OCI-M2 (cell line): ENCODE measurements at regions not wholly inside any gene's neighbourhood (a gene's known extent, or its start where the extent isn't known, plus 50 kb on each side); places are given as distances from the start of the nearest gene placed in this dataset.

Experiments used
- DNase-seq: peaks from one replicate; lab custom pipeline; 2025; ENCODE audit not compliant: unreplicated experiment; lab: John Stamatoyannopoulos, UW

DNA sequence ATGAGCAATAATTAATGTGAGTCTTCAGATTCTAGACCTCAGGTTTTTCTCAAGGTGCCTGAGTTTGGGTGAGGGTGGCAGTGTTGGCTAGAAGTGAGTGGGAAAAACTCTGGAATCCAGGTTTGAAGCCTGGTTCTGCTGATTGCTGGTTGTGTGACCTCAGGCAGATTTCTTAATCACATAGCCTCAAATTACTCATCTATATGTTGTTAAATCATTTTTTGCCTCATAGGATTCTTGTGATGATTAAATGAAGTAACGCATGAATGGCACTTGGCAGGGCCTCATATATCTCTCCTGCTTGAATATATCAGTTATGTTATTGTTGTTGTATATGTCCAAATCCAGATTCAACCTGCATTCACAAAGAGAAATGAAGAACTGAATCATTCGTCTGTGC is 60.5 kb downstream of the NR2F2 start:
- no peak for DNase-seq

DNA sequence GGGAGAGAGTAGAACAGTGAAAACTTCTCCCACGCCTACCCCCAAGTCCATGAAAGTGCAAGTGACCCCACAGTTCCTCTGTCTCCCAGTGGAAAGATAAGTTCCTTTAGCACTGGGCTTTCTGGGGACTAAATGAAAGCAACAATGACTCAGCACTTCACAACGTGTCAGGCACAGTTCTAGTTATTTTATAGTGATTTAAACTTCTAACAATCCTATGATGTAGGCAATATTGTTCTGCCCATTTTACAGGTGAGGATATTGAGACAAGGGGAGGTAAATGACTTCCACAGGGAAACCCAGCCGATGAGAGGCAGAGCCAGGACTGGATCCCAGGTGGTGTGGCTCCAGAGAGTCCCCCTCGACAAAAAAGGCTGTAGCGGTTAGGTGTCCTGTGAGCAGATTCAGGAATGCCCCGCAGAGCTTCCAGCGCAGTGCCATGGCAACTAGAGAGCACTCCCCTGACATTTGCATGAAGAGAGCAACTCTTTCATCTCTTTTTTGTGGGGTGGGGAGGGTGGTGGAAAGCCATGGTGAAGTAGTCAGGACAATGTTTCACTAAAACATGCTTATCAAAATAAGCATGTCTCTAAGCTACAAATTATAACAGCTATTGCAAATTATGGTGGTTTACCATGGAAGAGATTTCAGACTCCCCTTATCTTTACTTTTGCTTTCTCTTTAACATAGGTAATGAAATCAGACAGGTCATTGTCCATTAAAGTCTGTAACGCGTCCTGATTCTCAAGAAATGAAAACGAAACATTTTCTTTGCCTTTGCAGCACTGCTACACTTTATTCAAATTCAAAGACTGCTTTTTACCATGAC is 62.1 kb downstream of the NR2F2 start:
- DNase-seq = no peak

DNA sequence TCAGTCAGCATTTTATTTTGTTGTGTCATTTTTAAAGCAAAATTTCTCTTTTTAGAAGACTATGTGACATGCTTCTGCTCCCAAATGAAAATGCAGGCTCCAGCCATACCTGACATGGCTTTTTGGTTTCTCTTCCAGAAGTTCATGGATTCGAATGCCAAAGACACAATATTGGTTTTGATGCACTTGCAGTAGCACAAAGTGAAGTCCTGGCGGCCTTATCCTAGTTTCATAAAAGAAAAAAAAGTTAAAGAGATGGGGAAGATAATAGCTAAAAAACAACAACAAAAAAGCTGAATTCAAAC is 62.7 kb downstream of the NR2F2 start:
- no peak for DNase-seq

DNA sequence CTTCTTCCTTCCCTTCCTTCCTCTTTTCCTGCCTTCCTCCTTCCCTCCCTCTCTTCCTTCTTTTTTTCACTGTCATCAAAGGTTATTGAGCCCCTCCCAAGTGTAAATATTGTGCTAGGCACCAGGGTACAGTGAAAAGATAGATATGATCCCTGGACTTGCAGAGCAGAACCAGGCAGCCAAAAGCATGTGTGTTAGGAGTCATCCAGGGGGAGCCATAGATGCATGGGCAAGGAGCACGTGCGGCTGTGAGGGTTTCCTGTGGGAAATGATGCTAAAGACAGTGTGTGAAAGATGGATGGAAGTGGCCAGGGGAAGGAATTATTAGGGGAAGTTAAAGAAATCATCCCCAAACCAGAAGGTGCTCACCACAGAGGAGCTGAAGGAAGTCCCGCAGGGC is 65.2 kb downstream of the NR2F2 start:
- DNase-seq = no peak

DNA sequence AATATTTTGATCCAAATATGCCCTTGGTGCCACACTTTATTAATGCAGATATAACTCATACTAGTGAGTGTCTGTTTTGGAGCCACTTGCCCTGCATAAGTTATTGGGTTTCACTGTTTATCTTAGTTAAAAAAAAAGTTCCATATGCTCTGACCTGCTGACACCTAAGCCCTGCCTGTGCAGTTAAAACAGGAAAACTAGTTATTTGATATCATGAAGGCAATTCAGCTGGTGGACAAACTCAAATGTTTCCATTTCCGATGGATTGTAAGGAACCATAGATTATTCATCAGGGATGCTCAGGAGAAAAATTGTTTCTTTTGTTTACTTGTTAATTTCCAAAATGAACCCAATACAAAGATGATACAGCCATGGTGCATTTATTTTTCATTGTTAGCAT is 68.3 kb downstream of the NR2F2 start:
- no peak for DNase-seq

DNA sequence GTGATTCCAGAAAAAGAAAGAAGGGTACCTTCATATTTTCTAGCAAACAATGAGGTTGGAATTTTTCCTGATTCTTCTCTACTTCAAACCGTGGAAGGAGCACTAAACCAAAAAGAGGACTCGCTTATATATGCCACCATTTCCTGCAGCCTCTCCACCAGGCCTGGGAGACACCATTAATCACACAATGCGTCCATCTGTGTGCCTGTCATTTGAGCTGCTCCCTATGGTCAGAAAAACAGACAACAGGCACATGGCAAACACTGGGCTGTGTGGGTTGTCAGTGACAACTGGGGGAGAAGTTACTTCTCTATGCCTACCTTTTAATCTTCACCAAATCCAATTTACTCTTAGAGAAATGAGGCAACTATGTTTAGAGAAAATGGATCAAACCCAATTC is 71.9 kb downstream of the NR2F2 start:
- no peak for DNase-seq

DNA sequence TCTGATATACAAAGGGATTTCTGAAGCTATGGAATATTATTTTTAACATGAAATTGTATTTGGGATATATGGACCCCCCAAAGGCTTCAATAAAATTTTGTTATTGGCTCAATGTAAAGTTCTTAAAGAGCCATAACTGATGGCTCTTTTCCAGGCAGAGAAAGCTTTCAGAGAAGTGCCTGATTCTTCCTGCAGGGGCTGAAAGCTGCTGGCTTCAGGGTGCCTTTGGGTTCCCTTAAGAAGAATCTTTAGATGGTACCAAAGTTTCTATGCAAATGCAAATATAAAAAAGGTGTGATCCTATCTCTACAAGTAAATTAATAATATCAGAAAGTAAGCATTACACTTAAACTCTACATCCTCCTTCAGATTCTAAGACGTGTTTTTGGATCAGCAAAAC is 72.6 kb downstream of the NR2F2 start:
- no peak for DNase-seq

DNA sequence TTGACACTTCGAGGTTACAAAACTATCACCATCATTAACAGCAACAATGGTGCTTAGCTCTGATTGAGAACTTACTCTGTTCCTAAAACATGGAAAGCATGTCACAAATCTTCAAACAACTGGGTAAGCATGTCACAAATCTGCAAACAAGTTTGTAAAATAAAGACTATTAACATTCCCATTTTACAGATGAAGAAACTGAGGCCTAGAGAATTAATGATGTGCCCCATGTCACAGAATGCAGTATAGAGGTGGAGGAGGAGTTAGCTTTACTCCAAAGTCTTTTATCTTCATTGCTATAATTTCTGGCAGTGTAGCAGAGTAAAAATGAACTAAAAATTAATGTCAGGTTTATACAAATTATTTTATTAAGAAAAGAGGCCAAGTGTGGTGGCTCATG is 73.4 kb downstream of the NR2F2 start:
- no peak for DNase-seq

DNA sequence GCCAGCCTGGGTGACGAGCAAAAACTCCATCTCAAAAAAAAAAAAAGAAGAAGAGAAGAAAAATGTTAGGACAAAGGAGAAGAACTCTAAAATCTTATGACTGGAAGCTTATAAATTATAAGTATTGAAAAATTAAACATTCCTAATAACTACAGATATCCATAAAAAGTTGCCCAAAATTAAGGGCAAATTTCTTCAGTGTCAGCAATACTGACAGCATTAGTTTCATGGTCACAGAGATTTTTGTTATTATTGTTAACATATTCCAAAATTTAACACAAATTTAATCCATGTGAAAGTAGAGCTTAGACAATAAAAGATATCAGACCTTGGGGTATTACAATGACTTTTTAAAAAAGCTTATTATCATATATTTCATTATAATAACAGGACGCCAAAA is 74.1 kb downstream of the NR2F2 start:
- no peak for DNase-seq

DNA sequence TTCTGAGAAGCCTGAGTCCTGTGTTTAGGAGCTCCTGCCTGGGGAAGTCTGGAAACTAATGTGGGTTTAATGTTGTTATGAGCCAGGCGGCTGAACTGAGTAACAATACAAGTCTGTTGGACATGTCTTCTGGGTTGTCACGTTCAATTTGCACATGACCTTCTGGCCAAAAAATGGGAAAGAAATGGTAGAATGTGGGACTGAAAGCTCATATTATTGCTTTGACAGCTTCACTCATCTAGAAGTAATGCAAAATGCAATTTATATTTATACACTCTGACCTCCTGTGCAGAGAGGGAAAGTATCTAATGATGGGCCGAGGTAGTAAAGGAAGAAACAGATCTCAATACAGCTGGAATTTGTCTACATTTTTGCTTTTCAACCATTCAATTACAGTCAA is 75.8 kb downstream of the NR2F2 start:
- DNase-seq = no peak

DNA sequence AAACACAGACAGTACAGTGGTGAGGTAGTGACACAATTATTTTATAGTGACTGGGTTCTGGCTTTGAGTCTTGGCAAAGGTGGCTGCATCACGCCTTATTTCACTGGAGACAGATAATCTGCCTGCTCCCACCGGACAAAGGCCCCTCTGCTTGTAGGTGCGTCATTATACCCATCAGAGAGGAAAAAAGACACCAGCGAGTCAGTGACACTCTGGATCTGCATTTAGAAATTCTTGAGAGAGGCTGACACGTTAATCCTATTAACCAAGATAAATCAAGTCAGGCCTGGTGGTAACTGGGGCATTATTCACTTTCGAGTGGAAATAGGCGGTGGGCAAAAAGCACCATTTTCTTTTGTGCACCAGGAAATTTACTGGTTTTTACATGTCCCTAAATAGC is 76.2 kb downstream of the NR2F2 start:
- no peak for DNase-seq

DNA sequence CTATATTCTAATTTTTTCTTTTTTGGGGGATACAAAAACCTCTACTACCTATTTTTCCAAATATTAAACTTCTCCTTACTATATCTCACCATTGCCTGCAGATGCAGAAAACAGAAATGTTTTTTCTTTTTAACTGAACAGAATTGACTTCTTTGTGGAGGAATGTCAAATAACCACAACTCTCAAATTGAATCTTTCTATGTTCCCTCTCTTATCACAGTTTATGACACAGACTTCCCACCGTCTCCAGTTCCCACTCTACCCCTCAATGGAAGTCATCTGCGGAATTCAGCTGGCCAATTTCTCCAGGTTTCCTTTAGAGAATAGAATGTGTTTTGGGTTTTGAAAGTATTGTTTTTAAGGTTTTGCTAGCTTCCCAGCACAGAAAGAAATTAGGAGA is 77.0 kb downstream of the NR2F2 start:
- DNase-seq = no peak

DNA sequence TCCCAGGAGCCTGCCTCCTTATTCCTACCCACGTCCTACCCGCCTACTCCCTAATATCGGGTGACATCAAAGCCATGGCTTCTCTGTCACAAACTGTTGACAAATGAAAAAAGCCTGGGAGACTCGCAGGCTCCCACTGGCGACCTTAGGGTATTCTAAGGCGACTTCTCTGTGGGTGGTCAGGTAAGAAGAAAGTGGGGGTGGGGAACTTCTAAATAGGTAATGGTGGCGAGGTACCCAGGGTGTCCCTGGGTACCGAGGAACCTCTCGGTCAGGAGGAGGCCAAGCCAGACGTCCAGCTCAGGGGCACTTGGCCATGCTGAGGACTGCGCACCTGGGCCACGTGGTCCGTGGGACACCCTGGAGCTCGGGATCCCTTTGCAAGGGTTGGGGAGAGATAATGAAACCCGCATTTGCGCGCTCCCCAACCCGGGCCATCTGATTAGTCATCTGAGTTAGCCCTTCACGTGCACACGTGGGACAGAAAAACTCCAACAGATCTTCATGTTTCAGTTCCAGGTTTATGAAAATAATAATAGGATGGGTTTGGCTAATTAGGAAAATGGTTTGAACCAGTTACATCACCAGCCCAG is 78.2 kb downstream of the NR2F2 start:
- DNase-seq = no peak

DNA sequence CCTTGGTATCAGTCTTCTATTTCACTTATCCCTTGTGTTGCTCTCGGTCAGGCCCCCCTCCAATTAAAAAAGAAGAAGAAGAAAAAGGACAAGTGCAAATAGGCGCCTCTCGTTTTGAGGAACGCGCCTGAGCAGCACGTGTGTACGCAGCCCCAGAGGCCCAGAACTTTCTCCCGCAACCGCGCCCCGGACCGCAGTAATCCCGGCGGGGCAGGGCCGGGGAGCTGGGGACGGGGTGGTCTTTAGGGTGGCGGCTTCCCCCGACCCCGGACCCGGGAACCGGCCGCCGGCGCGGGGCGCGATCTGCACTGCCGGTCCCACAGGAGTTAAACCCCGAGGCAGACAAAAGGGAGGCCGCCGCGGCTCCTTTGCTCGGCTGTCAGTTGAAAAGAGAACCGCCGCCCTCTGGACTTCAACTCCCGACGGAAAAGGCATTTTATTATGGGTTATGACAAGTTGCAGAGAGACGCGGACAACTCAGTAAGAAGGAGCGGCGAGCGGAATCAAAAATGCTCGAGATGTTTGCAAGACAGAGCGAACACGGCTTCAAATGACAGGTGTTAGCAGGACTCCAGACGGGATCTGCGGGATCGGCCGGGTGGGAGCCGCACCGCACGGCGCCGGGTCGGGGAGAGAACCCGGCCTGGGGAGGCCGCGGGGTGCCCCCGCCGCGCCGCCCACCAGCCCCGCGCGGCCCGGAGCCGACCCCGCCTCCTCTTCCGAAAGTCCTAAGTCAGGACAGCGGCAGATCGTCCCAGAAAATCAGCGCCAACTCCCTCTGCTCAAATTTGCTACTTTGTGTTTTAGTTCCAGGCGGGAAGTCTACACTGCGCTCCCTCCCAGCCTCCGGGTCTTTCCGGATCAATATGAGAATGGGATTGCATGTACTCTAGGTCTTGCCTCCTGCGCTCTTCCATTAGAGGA is 79.0 kb downstream of the NR2F2 start:
- DNase-seq = no peak

DNA sequence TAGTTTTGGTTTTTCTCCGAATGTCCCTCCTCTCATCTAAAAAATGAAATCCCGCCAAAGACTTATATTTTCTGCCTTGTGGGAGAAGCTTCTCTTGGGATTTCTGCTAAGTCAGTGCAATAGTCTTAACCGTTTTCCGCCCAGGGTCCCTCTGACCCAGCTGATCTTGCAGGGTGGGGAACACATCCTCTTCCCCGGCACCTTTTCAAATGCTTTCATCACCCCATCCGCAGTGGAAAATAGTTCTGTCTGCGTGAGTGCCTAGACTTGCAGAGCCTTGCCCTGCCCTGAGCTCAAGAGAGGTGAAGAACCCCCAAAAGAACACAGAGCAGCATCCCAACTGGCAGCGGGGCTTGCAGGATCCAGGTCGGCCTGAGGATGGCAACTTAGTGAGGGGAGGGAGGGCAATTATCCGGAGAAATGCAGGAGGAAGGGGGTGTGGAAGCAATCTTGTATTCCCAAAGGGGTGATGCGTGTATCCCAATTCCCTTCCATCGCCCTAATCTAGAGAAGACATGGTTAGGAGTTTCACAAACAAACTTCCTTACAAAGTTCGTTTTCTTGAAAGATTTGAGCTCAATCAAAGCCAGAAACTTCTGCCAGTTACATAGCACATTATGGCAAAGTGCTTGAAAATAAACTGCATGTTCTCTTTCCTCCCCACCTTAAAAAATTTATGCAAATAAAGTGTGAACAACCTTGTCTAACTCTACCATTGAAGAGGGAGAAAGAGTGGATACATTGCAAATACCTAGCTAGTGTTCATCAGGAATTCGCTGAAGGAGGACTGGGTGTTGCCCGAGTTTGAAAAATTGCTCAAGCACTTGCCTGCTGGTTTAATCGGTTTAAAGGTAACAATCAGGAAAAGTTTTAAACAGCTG is 79.9 kb downstream of the NR2F2 start:
- DNase-seq = no peak

DNA sequence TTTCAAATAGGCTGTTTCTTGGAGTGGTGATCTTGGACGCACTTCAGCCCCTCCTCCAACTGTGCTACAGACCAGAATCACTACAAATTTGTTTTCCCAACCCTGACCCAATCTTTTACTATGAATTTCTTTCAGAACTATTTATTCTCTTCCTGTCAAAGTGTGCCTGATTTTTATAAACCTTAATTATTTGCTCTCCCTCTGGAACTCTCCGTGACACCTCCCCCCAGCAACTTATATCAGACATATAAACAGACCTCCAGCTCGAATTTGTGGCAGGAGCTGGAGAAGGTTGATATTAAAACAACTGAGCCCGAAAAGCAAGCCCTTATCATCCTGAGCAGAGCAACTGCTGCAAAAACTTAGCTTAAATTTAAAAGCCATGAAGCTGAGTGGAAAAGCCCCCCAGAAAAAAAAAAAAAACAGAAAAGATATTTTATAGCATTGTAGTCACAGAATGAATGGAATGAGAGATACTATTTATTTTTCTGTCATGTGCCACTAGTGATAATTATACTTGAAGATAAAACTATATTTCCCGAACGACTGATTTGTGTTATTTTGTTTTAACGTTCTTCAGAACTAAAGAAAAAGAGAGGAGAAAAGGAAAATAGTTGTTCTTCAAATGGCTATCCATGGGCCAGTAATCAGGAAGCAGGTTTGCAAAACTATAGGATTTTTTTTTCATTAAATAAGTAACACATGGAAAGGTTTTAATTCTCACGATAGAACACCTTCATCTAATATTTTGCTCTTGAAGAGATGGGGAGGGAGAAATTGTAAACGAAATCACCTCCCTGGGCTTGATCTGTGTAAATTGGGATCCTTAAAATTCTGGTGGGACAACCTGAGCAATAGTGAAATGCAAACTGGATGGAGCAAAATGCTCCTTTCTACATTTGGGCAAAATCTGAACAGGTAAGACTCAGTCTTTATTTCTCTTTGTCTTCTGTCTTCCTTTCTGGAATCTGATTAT is 80.8 kb downstream of the NR2F2 start:
- DNase-seq = no peak

DNA sequence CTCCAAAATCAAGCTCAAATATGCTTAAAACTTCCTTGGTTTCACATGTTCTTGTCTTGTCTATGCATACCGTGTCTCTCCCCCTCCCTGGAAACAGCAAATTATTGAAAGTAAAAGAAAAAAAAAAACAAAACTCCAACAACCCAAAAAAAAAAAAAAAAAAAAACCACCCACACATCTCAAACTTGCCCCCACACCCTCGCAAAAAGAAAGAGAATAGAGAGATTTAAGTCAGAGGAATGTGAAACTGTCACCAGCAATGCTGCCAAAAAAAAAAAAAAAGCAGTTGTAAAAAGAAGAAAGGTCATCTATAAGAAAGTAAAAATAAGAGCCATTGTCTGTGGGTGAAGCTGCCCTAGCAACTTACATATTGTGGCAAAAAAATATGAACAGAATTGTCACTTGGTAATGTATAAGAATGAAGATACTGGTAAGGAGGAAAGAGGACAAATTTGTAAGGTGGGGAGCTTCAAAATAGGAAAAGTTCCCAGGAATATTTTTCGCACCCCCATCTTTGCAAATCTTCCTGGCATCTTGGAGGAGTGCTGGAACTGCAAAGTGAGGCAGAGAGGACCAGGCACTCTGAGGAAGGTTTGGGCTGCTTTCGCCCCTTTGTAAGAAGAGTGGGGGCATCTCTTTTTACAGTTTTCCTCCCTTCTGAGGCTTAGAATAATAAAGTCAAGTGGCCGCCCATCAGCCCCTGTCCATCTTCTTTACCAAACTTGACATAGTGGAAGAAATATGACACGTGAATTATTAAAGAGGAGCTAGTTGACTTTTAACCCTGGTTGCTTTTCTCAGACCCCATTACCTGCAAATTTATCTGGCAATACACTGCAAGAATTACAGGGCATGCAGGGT is 81.8 kb downstream of the NR2F2 start:
- no peak for DNase-seq

DNA sequence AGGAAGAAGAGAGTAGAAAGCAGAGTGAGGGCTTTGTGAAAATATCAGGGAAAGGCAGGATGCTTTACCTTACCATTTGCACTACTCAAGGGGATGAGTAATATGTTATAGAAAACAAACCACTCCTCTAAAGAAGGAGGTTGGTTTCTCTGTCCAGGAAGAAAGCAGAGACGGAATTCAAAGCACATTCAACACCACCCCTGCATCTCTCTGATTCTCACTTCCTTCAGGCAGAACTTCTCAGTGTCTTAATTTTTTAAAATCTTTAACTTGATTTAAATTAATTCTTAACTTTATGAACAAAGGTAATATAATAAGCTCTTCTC is 82.4 kb downstream of the NR2F2 start:
- DNase-seq = no peak

DNA sequence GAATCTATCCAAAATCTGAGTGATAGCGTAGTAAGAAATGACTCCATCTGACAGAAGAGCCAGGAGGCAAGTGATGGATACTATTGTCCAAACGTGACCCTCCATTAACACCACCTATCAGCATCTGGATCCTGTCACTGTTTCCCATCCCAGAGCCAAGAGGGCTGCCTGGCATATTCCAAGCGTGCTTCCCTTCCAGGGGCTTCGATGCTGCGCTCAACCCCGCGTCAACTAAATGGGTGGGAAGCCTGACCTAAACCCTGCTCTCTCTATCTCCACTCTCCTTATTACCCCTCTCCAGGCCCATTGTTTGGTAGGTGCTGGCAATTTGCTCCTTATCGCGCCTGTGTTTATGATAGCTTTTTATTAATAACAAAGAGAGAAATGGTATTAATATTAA is 83.2 kb downstream of the NR2F2 start:
- DNase-seq = no peak
